Neuron (in vitro differentiated cells): ENCODE measurements at regions not wholly inside any gene's neighbourhood (a gene's known extent, or its start where the extent isn't known, plus 50 kb on each side); places are given as distances from the start of the nearest gene placed in this dataset.

ENCODE experiments used
- H2AFZ ChIP-seq: one replicate; pipeline ENCODE4 v1.6.1; 2013; ENCODE audit warnings: low read depth, mild to moderate bottlenecking, inconsistent platforms, low read length, moderate library complexity
- H3K27me3 ChIP-seq: one replicate; pipeline ENCODE4 v1.6.1; 2013; ENCODE audit warnings: low read length; ENCODE audit not compliant: insufficient read depth
- H3K36me3 ChIP-seq: one replicate; pipeline ENCODE4 v1.6.1; 2013; ENCODE audit warnings: low read length; ENCODE audit not compliant: insufficient read depth
- H3K4me1 ChIP-seq: one replicate; pipeline ENCODE4 v1.6.1; 2013; ENCODE audit warnings: low read length; ENCODE audit not compliant: insufficient read depth
- H3K4me3 ChIP-seq: 2 replicates; pipeline ENCODE4 v1.5.1; 2013; ENCODE audit warnings: mild to moderate bottlenecking, low read length, moderate library complexity
- H3K9me3 ChIP-seq: one replicate; pipeline ENCODE4 v1.6.1; 2013; ENCODE audit warnings: low read length

GRCh38 chr18:40687399-40687798, 1267.6 kb upstream of the PIK3C3 start:
- Histone ChIP-seq H3K27me3 (no peaks in the 10 kb centered on the region), H3K4me3 (no peak overlapping the region), H3K36me3 (no peaks in the 10 kb centered on the region), H3K4me1 (peaks cover 6% of the 10 kb centered on the region), H3K9me3 (no peaks in the 10 kb centered on the region), H2AFZ (no peak overlapping the region)

- no peaks in the 10 kb centered on the region for H3K36me3 ChIP-seq
Observed at GRCh38 chr18:40686836-40687235, 1268.2 kb upstream of the PIK3C3 start.

DNA sequence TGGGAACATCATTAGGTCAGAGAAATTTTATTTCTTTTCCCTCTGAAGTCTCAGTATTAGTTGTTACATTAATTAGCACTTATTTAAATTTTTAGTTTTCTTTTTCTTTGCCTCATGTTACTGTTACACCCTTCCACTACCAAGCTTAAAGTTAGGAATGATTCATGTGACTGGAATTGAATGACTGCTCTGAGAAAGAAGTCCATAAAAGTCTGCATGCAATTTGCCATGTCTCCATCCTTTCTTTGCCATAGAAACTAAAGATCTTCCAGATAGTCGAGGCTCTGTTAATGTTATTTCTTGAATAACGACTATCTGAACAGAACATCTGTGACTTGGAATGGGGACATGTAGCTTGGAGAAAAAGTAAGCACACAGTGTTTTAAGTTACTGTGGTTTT, 1269.8 kb upstream of the PIK3C3 start:
- H3K4me3 ChIP-seq, result no peak overlapping the region
- H3K27me3 ChIP-seq, result no peaks in the 10 kb centered on the region
- no peaks in the 10 kb centered on the region for H3K36me3 ChIP-seq
- H3K9me3 ChIP-seq, result no peaks in the 10 kb centered on the region
- no peak overlapping the region for H2AFZ ChIP-seq
- peaks cover 6% of the 10 kb centered on the region for H3K4me1 ChIP-seq

More at GRCh38 chr18:40686836-40687235, 1268.2 kb upstream of the PIK3C3 start:
- Histone ChIP-seq H3K4me1 (peaks cover 6% of the 10 kb centered on the region), H2AFZ (no peak overlapping the region), H3K4me3 (no peak overlapping the region), H3K9me3 (no peaks in the 10 kb centered on the region), H3K27me3 (no peaks in the 10 kb centered on the region)

- no peak overlapping the region for H3K4me3 ChIP-seq
- no peak overlapping the region for H2AFZ ChIP-seq
- H3K9me3 ChIP-seq, result no peaks in the 10 kb centered on the region
- no peaks in the 10 kb centered on the region for H3K36me3 ChIP-seq
- no peaks in the 10 kb centered on the region for H3K27me3 ChIP-seq
- H3K4me1 ChIP-seq, result peaks cover 13% of the 10 kb centered on the region
Observed at GRCh38 chr18:40678318-40678717, 1276.7 kb upstream of the PIK3C3 start.

GRCh38 chr18:40676668-40677067, 1278.4 kb upstream of the PIK3C3 start:
- Histone ChIP-seq H3K36me3 (no peaks in the 10 kb centered on the region), H3K4me3 (no peak overlapping the region), H3K27me3 (no peaks in the 10 kb centered on the region), H3K9me3 (no peaks in the 10 kb centered on the region), H3K4me1 (peaks cover 17% of the 10 kb centered on the region), H2AFZ (no peak overlapping the region)

DNA sequence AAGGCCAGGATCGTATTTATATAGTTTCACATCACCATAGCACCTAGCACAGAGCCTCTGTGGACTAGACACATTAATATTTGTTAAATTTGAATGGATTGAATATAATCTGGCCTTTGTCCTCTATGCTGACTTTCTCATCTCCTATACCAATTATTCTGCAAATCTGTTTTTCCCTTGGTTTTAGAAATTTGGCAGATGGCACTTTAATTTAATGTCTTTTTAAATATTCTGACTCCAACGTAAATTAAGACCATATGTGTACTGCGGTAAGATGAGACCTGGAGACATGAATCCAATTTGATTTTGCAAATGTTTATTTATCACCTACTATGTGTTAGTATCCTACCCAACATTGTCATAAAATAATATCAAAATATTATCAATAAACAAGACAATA, 1281.9 kb upstream of the PIK3C3 start:
- H3K36me3 ChIP-seq, result no peaks in the 10 kb centered on the region
- H3K4me3 ChIP-seq, result no peak overlapping the region
- no peak overlapping the region for H2AFZ ChIP-seq
- peaks cover 17% of the 10 kb centered on the region for H3K4me1 ChIP-seq
- no peaks in the 10 kb centered on the region for H3K27me3 ChIP-seq
- H3K9me3 ChIP-seq, result no peaks in the 10 kb centered on the region

GRCh38 chr18:40672590-40672989, 1282.4 kb upstream of the PIK3C3 start:
- H3K9me3 ChIP-seq, result no peaks in the 10 kb centered on the region

DNA sequence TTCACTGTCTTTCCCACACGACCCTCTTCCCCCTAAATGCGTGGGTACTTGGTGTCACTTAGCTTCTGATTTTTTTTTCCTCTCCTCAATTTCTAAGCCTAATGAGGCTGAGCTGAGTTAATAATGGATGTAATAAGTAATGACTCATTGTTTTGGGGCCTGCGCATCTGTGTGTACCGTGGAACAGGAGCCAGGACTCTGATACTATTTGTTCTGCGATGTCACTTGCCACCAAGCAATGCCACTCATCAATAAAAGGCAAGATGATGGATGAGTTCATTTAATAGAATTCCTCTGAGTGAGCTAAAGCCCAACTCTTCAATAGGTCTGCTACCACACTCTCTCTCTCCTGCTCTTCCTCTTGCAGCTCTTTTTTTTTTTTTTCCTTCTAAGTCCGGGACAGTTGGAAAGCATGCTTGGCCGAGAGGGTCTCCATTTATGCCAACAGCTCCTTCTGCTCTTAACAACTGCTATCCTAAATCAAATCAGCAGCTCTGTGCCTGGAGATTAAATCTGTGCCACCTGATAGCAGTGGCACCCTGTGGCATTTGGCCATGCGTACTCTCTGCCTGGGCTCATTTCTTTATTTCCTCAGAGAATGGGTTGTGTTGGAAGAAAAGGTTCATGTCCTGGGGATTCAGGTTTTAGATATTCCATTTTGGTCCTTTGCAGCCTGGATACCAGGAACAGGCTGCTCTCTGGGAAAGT, 1284.2 kb upstream of the PIK3C3 start:
- Histone ChIP-seq H3K9me3 (no peaks in the 10 kb centered on the region), H3K4me3 (no peak overlapping the region), H3K4me1 (peaks cover 16% of the 10 kb centered on the region), H3K36me3 (no peaks in the 10 kb centered on the region), H3K27me3 (no peaks in the 10 kb centered on the region), H2AFZ (no peak overlapping the region)

More at GRCh38 chr18:40672590-40672989, 1282.4 kb upstream of the PIK3C3 start:
- H3K36me3 ChIP-seq, result no peaks in the 10 kb centered on the region
- H2AFZ ChIP-seq, result peak overlapping the region; percentile 16
- H3K4me1 ChIP-seq, result peaks cover 17% of the 10 kb centered on the region
- no peak overlapping the region for H3K4me3 ChIP-seq
- no peaks in the 10 kb centered on the region for H3K27me3 ChIP-seq

DNA sequence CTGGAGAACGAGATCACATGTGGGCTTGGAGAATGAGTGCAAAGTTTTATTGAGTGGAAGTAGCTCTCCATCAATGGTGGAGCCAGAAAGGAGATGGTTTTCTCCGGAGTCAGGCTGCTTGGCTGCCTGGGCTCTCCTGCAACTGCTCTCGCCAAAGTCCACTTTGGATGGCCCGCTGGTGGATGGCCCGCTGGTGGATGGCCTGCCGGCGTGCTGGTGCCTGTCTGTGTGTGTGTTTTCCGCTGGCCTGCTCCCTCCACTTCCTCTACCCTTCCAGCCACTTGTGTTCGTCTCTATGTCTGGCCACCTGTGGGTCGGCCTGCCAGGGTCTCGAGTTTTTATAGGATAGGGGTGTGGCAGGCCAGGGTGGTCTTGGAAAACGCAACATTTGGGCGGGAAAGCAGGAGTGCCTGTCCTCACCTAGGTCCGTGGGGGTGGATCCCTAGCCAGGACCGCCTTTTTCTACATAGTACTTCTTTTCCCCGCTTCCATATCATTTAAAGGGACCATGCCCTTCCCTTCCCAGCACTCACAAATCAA, 1292.1 kb upstream of the PIK3C3 start:
- no peaks in the 10 kb centered on the region for H3K36me3 ChIP-seq
- H3K9me3 ChIP-seq, result no peaks in the 10 kb centered on the region
- H2AFZ ChIP-seq, result no peak overlapping the region
- H3K4me3 ChIP-seq, result no peak overlapping the region
- H3K4me1 ChIP-seq, result no peaks in the 10 kb centered on the region
- H3K27me3 ChIP-seq, result no peaks in the 10 kb centered on the region

- Histone ChIP-seq H2AFZ (no peak overlapping the region), H3K4me1 (no peaks in the 10 kb centered on the region), H3K36me3 (no peaks in the 10 kb centered on the region), H3K9me3 (no peaks in the 10 kb centered on the region), H3K27me3 (no peaks in the 10 kb centered on the region), H3K4me3 (no peak overlapping the region)
Observed at GRCh38 chr18:40653682-40654081, 1301.4 kb upstream of the PIK3C3 start.

- no peaks in the 10 kb centered on the region for H3K27me3 ChIP-seq
- no peak overlapping the region for H3K4me3 ChIP-seq
- no peak overlapping the region for H2AFZ ChIP-seq
- H3K36me3 ChIP-seq, result no peaks in the 10 kb centered on the region
- no peaks in the 10 kb centered on the region for H3K9me3 ChIP-seq
- no peaks in the 10 kb centered on the region for H3K4me1 ChIP-seq
Observed at GRCh38 chr18:40652321-40652720, 1302.7 kb upstream of the PIK3C3 start.

- Histone ChIP-seq H2AFZ (no peak overlapping the region), H3K27me3 (no peaks in the 10 kb centered on the region), H3K4me1 (no peaks in the 10 kb centered on the region), H3K4me3 (no peak overlapping the region), H3K36me3 (no peaks in the 10 kb centered on the region), H3K9me3 (no peaks in the 10 kb centered on the region)
Observed at GRCh38 chr18:40651163-40651562, 1303.9 kb upstream of the PIK3C3 start.

DNA sequence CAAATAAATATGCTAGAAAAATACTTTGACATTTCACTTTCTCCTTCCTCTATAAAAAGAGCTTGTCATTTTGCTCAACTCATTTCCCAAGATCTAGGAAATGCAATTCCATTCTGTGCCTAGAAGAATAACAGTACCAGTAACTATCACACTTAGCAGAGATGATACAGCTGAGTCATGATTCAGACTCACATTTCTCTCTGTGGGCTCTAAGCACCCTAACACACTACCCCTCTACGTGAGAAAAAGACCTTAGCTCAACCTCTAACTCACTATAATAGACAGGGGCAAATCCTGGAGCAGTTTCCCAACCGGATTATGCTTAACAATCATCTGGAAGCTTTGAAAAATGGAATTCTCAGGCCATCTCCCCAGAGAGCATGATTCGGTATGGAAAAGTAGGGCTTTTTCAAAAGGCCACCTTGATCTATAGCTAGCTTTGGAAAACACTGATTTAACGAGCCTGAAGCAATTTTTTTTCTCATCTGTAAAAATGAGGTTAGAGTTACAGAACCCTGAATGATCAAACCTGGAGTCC, 1312.3 kb upstream of the PIK3C3 start:
- Histone ChIP-seq H3K27me3 (no peaks in the 10 kb centered on the region), H2AFZ (no peak overlapping the region), H3K36me3 (no peaks in the 10 kb centered on the region), H3K4me1 (peaks cover 11% of the 10 kb centered on the region), H3K9me3 (no peaks in the 10 kb centered on the region), H3K4me3 (no peak overlapping the region)
